Panc1 (cell line): ENCODE measurements at regions not wholly inside any gene's neighbourhood (a gene's known extent, or its start where the extent isn't known, plus 50 kb on each side); places are given as distances from the start of the nearest gene placed in this dataset.

ENCODE experiments used
- ATAC-seq: fragments of 200-7000 bp; cut with Tn5 transposase; 2 replicates; pipeline ENCODE4 v1.9.1; 2020; ENCODE audit warnings: mild to moderate bottlenecking, moderate library complexity
- BruUV-seq: library from RNA; stranded (reverse); fragments of 400-500 nt; replicated peaks from 2 replicates; lab custom pipeline; 2021; lab: Mats Ljungman, UMichigan
- CTCF ChIA-PET: fragments of 300-600 bp; sonication (Branson Sonifier 250); formaldehyde crosslinking; loops from one replicate; lab custom pipeline; 2022; ENCODE audit warnings: antibody characterized with exemption; lab: Charles Lee
- POLR2A ChIA-PET: fragments of 300-600 bp; sonication (Branson Sonifier 250); formaldehyde crosslinking; loops from one replicate; lab custom pipeline; 2022; ENCODE audit warnings: antibody characterized with exemption; lab: Charles Lee
- DNase-seq: peaks from one replicate; pipeline ENCODE4 v3.0.0-alpha.2; 2010; ENCODE audit warnings: low read depth, low spot score
- H3K27ac ChIP-seq: 2 replicates; pipeline ENCODE4 v1.5.1; 2011; ENCODE audit warnings: mild to moderate bottlenecking, low read length, inconsistent platforms
- H3K27me3 ChIP-seq: fragments of 200-500 bp; sonication (Bioruptor generic); 2 replicates; pipeline ENCODE4 v1.6.0; 2014; ENCODE audit warnings: low read length, inconsistent platforms; ENCODE audit not compliant: control insufficient read depth, insufficient read depth
- H3K36me3 ChIP-seq: fragments of 200-500 bp; sonication (Bioruptor generic); 2 replicates; pipeline ENCODE4 v1.5.1; 2014; ENCODE audit warnings: inconsistent platforms, mild to moderate bottlenecking, low read length, moderate library complexity; ENCODE audit not compliant: control insufficient read depth, insufficient read depth
- H3K4me1 ChIP-seq: 2 replicates; pipeline ENCODE4 v1.5.1; 2011; ENCODE audit warnings: inconsistent platforms, mild to moderate bottlenecking, low read length, moderate library complexity; ENCODE audit not compliant: control insufficient read depth, insufficient read depth
- H3K4me3 ChIP-seq, 2 experiments: 2 replicates each; pipeline ENCODE4 v1.5.1; 2011 to 2012; ENCODE audit warnings: low read depth in 2 of 2, low read length in 2 of 2, mild to moderate bottlenecking in 2 of 2, inconsistent platforms in 1 of 2, moderate library complexity in 1 of 2
- H3K9me3 ChIP-seq: fragments of 200-500 bp; sonication (Bioruptor generic); 2 replicates; pipeline ENCODE4 v1.5.1; 2014; ENCODE audit warnings: low read depth, mild to moderate bottlenecking, inconsistent platforms, low read length, moderate library complexity; ENCODE audit not compliant: control insufficient read depth, insufficient read depth
- CTCF ChIP-seq: fragments of 450-650 bp; IDR thresholded peaks from 2 replicates; pipeline ENCODE4 v1.5.1; 2017; ENCODE audit warnings: mild to moderate bottlenecking
- POLR2AphosphoS5 ChIP-seq: IDR thresholded peaks from 2 replicates; pipeline ENCODE4 v1.6.1; 2012; ENCODE audit warnings: mild to moderate bottlenecking, low read depth, low read length, moderate library complexity
- REST ChIP-seq, 2 experiments: IDR thresholded peaks; 2 replicates each; pipeline ENCODE4 v1.6.1; 2011 to 2012; ENCODE audit warnings: low read depth in 2 of 2, control low read depth in 1 of 2, low read length in 1 of 2, mild to moderate bottlenecking in 1 of 2, moderate library complexity in 1 of 2; ENCODE audit not compliant: insufficient read depth in 1 of 2
- SIN3A ChIP-seq: IDR thresholded peaks from 2 replicates; pipeline ENCODE4 v1.6.1; 2012; ENCODE audit warnings: low read depth, mild to moderate bottlenecking, low read length, moderate library complexity, borderline replicate concordance; ENCODE audit not compliant: insufficient read depth
- TCF7L2 ChIP-seq: IDR thresholded peaks from 2 replicates; pipeline ENCODE4 v1.6.1; 2011; ENCODE audit warnings: mild to moderate bottlenecking, low read depth, low read length, inconsistent platforms
- in situ Hi-C: cut with HindIII; loops from 2 replicates; pipeline ENCODE4 v1.10.0; 2016; ENCODE audit warnings: low sequenced_read_pairs, low pct_unique_long_range_greater_than_20kb
- intact Hi-C: fragments of 100-400 bp; cut with micrococcal nuclease; formaldehyde crosslinking; loops from one replicate; pipeline ENCODE4 v1.10.0; 2022; ENCODE audit not compliant: unreplicated experiment

DNA sequence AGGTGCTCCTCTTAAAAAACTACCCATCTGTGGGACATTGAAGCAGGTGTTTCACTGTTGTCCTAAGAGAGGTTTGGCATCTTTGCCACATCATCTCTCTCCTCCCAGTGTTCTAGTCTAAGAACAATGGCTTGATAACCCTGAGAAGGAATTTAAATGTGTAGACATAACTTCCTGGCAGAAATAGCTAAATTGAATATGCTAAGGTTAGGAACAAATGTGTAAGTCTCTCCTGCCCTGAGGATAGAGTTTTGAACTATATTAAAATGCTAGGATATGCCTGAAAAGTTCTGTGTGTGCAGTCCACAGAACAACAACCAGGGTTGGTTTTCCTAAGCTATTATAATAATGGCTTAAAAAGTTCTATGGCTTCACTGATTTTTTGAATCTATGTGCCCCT lies 106.6 kb downstream of the LRRC70 start:
- ChIA-PET POLR2A (no interaction called here), CTCF (no interaction called here)
- TF ChIP-seq SIN3A (no peak), POLR2AphosphoS5 (no peak), CTCF (no peak), TCF7L2 (no peak), REST (IDR thresholded peaks at IDR 0.05; ENCODE audit: insufficient read depth in 1 of 2, low read depth in 2 of 2, low read length in 1 of 2) (no peak)
- Histone ChIP-seq H3K27me3 (no peaks in the 10 kb centered on the region), H3K36me3 (no peaks in the 10 kb centered on the region), H3K4me1 (no peaks in the 10 kb centered on the region), H3K9me3 (no peaks in the 10 kb centered on the region), H3K27ac (no peak overlapping the region), H3K4me3 (no peak overlapping the region)
- intact Hi-C loops (no loop called here), in situ Hi-C loops (no loop called here)
- DNase-seq = no peak
- no peak for ATAC-seq
- no TSS peak for BruUV-seq

GRCh38 chr5:62684310-62684709 lies 105.7 kb downstream of the LRRC70 start:
- DNase-seq (no peak), ATAC-seq (no peak)
- TF ChIP-seq REST (IDR thresholded peaks at IDR 0.05; ENCODE audit: insufficient read depth in 1 of 2, low read depth in 2 of 2, low read length in 1 of 2) (no peak), POLR2AphosphoS5 (no peak), CTCF (no peak), TCF7L2 (no peak)
- in situ Hi-C loops (no loop called here), intact Hi-C loops (no loop called here)
- Histone ChIP-seq H3K4me3 (no peak overlapping the region), H3K27ac (no peak overlapping the region), H3K27me3 (no peaks in the 10 kb centered on the region), H3K36me3 (no peaks in the 10 kb centered on the region), H3K9me3 (no peaks in the 10 kb centered on the region), H3K4me1 (no peaks in the 10 kb centered on the region)
- ChIA-PET POLR2A (no interaction called here), CTCF (no interaction called here)
- no TSS peak for BruUV-seq
